GM12873 (cell line): ENCODE measurements at regions not wholly inside any gene's neighbourhood (a gene's known extent, or its start where the extent isn't known, plus 50 kb on each side); places are given as distances from the start of the nearest gene placed in this dataset.

ENCODE experiments used
- CTCF ChIP-seq: IDR thresholded peaks from 2 replicates; pipeline ENCODE4 v1.5.1; 2012; ENCODE audit warnings: low read depth, mild to moderate bottlenecking, moderate library complexity, low read length, control low read depth; ENCODE audit not compliant: insufficient read depth; ENCODE audit errors: missing control alignments

DNA sequence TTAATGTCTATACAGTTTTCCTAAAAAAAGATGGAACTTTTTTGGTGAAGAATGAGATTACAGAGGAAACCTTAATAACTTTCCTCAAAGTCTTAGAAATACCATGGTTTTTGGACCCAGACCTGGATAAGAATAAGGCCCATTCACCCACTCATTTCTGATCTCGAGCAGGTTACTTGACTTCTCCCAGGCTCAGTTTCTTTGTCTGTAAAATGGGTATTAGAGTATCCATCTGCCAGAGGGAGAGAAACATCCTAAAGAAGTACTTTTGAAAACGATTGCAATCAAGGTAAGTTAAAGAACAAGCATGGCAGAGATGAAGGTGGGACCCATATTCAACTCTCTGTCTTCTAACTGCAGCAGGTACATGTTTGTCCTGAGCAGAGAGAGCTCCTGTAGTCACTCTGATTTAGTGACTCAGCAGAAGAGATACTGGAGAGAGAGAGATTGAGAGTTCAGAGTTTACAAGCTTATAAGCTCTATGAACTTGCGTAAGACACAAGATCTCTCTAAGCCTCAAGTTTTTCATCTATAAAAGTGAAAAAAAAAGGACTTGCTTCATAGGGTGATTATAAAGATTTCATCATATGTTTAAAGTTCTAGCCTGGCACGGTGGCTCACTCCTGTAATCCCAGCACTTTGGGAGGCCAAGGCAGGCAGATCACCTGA lies 379.4 kb upstream of the SGCD start:
- no peak for TF ChIP-seq CTCF

DNA sequence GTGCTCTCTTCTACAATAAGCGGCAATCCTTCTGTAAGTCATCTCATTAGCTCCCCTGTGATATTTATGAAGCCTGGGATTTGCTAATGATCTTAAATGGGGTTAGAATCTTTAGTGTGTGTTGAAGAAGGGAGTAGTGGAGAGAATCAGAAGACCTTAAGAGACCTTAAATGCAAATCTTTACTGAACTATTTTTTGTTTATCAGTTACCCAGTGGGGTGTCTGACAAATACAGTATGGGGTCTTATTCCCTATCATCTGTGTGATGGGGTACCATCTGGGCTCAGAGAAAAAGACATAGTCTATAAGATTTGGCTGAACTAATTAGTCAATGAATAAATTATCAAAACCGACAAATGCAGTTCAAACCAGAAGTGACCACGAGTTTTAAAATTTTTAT lies 378.4 kb upstream of the SGCD start:
- TF ChIP-seq CTCF, result no peak

GRCh38 chr5:155952486-155953089 lies 374.4 kb upstream of the SGCD start:
- TF ChIP-seq CTCF, result no peak

DNA sequence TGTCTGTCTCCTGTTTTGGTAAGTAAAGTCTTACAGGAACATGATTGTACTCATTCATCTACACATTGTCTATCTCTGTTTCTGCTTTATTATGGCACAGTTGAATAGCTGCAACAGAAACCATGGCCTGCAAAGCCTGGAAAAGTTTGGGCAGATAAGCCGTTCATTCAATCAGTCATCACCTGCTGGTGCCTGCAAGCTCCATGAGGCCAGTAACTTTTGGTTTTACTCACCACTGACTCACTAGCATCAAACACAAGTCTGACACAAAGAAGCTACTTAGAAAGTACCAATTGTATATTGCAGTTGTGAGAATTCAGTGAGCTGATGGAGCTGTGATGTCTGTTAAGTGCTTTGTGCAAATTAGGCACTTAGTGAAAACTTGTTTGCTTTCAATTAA lies 373.6 kb upstream of the SGCD start:
- TF ChIP-seq CTCF, result no peak

- no peak for TF ChIP-seq CTCF
These were observed 372.1 kb upstream of the SGCD start for GRCh38 chr5:155954701-155955445.

DNA sequence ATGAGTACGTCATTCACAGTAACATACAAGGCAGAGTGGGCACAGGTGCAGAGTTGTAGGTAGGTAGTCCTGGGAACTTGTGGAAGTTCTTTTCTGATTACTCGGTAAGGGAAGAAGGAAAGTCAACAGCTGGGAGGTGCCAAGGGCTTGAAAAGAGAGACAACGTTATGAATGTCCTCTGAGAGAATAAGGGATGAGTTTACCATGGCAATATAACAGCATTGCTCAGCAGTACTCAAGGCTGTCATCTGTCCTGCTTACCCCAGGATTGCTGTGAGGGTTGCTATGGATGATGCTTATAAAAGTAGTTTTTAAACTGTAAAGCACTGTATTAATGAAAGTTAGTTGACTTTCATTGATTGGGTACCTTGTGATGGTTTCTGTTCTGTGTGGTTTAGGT lies 369.1 kb upstream of the SGCD start:
- no peak for TF ChIP-seq CTCF

GRCh38 chr5:155959082-155959481 lies 367.9 kb upstream of the SGCD start:
- no peak for TF ChIP-seq CTCF
